PC-9 (cell line): ENCODE measurements at regions not wholly inside any gene's neighbourhood (a gene's known extent, or its start where the extent isn't known, plus 50 kb on each side); places are given as distances from the start of the nearest gene placed in this dataset.
"Not testable (repeated sequence)": the region's sequence is repeated elsewhere in the genome, so short reads cannot be mapped to it uniquely, and the experiment has no call there.

Experiments used
- BruUV-seq: library from RNA; stranded (reverse); fragments of 400-500 nt; replicated peaks from 2 replicates; lab custom pipeline; 2021; lab: Mats Ljungman, UMichigan
- CTCF ChIA-PET: fragments of 300-600 bp; sonication (Branson Sonifier 250); formaldehyde crosslinking; loops from one replicate; lab custom pipeline; 2022; ENCODE audit warnings: antibody characterized with exemption; lab: Charles Lee
- POLR2A ChIA-PET: fragments of 300-600 bp; sonication (Branson Sonifier 250); formaldehyde crosslinking; loops from one replicate; lab custom pipeline; 2022; ENCODE audit warnings: antibody characterized with exemption; ENCODE audit not compliant: unreplicated experiment; lab: Charles Lee
- DNase-seq, 2 experiments: peaks; one replicate each; pipeline versions ENCODE4 v3.0.0 to v3.0.0-alpha.2; 2015 to 2022; ENCODE audit warnings: mixed read lengths in 1 of 2
- H2AFZ ChIP-seq: fragments of 200-600 bp; sonication (generic); 2 replicates; pipeline ENCODE4 v1.8.1; 2017; ENCODE audit warnings: antibody characterized with exemption
- H3F3A ChIP-seq: fragments of 200-600 bp; sonication (generic); 2 replicates; pipeline ENCODE4 v1.8.1; 2017; ENCODE audit warnings: antibody characterized with exemption, mild to moderate bottlenecking, low read depth; ENCODE audit not compliant: insufficient read depth
- H3K27ac ChIP-seq: fragments of 200-600 bp; sonication (generic); 2 replicates; pipeline ENCODE4 v1.6.1; 2016; ENCODE audit warnings: mixed run types
- H3K27me3 ChIP-seq: fragments of 200-600 bp; sonication (generic); 2 replicates; pipeline ENCODE4 v1.6.1; 2016; ENCODE audit warnings: low read depth, mixed run types; ENCODE audit not compliant: insufficient read depth
- H3K36me3 ChIP-seq: fragments of 200-600 bp; sonication (generic); 2 replicates; pipeline ENCODE4 v1.6.1; 2016; ENCODE audit warnings: low read depth, mixed run types
- H3K4me1 ChIP-seq: fragments of 200-600 bp; sonication (generic); replicated peaks from 2 replicates; pipeline ENCODE4 v1.6.1; 2016; ENCODE audit warnings: mixed run types; ENCODE audit not compliant: insufficient read depth
- H3K4me2 ChIP-seq: fragments of 200-600 bp; sonication (generic); 2 replicates; pipeline ENCODE4 v1.6.1; 2017; ENCODE audit warnings: mixed run types
- H3K4me3 ChIP-seq: fragments of 200-600 bp; sonication (generic); 2 replicates; pipeline ENCODE4 v1.6.1; 2016; ENCODE audit warnings: mixed run types
- H3K79me2 ChIP-seq: fragments of 200-600 bp; sonication (generic); 2 replicates; pipeline ENCODE4 v1.6.1; 2017; ENCODE audit warnings: low read depth, mixed run types
- H3K9me2 ChIP-seq: fragments of 200-600 bp; sonication (generic); 2 replicates; pipeline ENCODE4 v1.8.1; 2017; ENCODE audit warnings: mild to moderate bottlenecking; ENCODE audit not compliant: insufficient read depth
- H3K9me3 ChIP-seq: fragments of 200-600 bp; sonication (generic); 2 replicates; pipeline ENCODE4 v1.8.1; 2016; ENCODE audit warnings: low read depth; ENCODE audit not compliant: insufficient read depth
- H4K20me1 ChIP-seq: fragments of 200-600 bp; sonication (generic); 2 replicates; pipeline ENCODE4 v1.8.1; 2017; ENCODE audit not compliant: insufficient read depth
- CTCF ChIP-seq: fragments of 200-600 bp; sonication (generic); conservative IDR thresholded peaks from 2 replicates; pipeline ENCODE4 v1.6.1; 2017; ENCODE audit warnings: mixed run types, antibody characterized with exemption, mild to moderate bottlenecking, moderate library complexity
- EZH2 ChIP-seq: fragments of 200-600 bp; sonication (generic); IDR thresholded peaks from 2 replicates; pipeline ENCODE4 v1.8.0; 2017; ENCODE audit warnings: antibody characterized with exemption, low read depth
- intact Hi-C: fragments of 100-400 bp; cut with micrococcal nuclease; formaldehyde crosslinking; loops from one replicate; pipeline ENCODE4 v1.10.0; 2022; ENCODE audit not compliant: unreplicated experiment

GRCh38 chr10:94150541-94151184 is 156.9 kb downstream of the PLCE1 start:
- H3K9me2 ChIP-seq, result no peaks in the 10 kb centered on the region
- no peaks in the 10 kb centered on the region for H3K27me3 ChIP-seq
- H3F3A ChIP-seq, result no peaks in the 10 kb centered on the region
- ChIA-PET CTCF (no interaction called here), POLR2A (no interaction called here)
- no peaks in the 10 kb centered on the region for H3K4me1 ChIP-seq
- H3K27ac ChIP-seq, result no peak overlapping the region
- H3K9me3 ChIP-seq, result no peaks in the 10 kb centered on the region
- H3K79me2 ChIP-seq, result no peaks in the 10 kb centered on the region
- intact Hi-C loops, result no loop called here
- H3K36me3 ChIP-seq, result no peaks in the 10 kb centered on the region
- DNase-seq, result no peak
- no peak overlapping the region for H2AFZ ChIP-seq
- BruUV-seq, result no TSS peak
- no peak overlapping the region for H3K4me3 ChIP-seq
- no peak overlapping the region for H3K4me2 ChIP-seq
- H4K20me1 ChIP-seq, result no peaks in the 10 kb centered on the region
- TF ChIP-seq EZH2 (no peak), CTCF (no peak)

- no peaks in the 10 kb centered on the region for H3K9me3 ChIP-seq
- no peak overlapping the region for H3K4me3 ChIP-seq
- H3F3A ChIP-seq, result no peaks in the 10 kb centered on the region
- no TSS peak for BruUV-seq
- POLR2A ChIA-PET, result no interaction called here
- TF ChIP-seq EZH2 (no peak), CTCF (no peak)
- no peaks in the 10 kb centered on the region for H3K4me1 ChIP-seq
- H2AFZ ChIP-seq, result no peak overlapping the region
- no peaks in the 10 kb centered on the region for H3K27me3 ChIP-seq
- CTCF ChIA-PET, result no interaction called here
- no peak for DNase-seq
- H3K36me3 ChIP-seq, result no peaks in the 10 kb centered on the region
- no peaks in the 10 kb centered on the region for H4K20me1 ChIP-seq
- intact Hi-C loops, result no loop called here
- H3K9me2 ChIP-seq, result no peaks in the 10 kb centered on the region
- no peak overlapping the region for H3K4me2 ChIP-seq
- H3K79me2 ChIP-seq, result no peaks in the 10 kb centered on the region
- H3K27ac ChIP-seq, result no peak overlapping the region
Measured at GRCh38 chr10:94155722-94156271, 162.1 kb downstream of the PLCE1 start.

- H3F3A ChIP-seq, result no peaks in the 10 kb centered on the region
- no TSS peak for BruUV-seq
- H2AFZ ChIP-seq, result no peak overlapping the region
- no peaks in the 10 kb centered on the region for H3K36me3 ChIP-seq
- POLR2A ChIA-PET, result no interaction called here
- intact Hi-C loops, result no loop called here
- no peaks in the 10 kb centered on the region for H3K4me1 ChIP-seq
- H3K27ac ChIP-seq, result no peak overlapping the region
- no peak for TF ChIP-seq CTCF
- H3K9me3 ChIP-seq, result no peaks in the 10 kb centered on the region
- H3K4me3 ChIP-seq, result no peak overlapping the region
- no peaks in the 10 kb centered on the region for H3K79me2 ChIP-seq
- H3K4me2 ChIP-seq, result no peak overlapping the region
- no peaks in the 10 kb centered on the region for H4K20me1 ChIP-seq
- CTCF ChIA-PET, result no interaction called here
- no peaks in the 10 kb centered on the region for H3K27me3 ChIP-seq
- DNase-seq, result no peak
- H3K9me2 ChIP-seq, result no peaks in the 10 kb centered on the region
Measured at GRCh38 chr10:94156453-94156852, 162.7 kb downstream of the PLCE1 start.

- peak overlapping the region; percentile 78 for H2AFZ ChIP-seq
- BruUV-seq, H3F3A ChIP-seq, H3K27ac ChIP-seq, H3K36me3 ChIP-seq, H3K4me1 ChIP-seq, H3K9me3 ChIP-seq, H3K9me2 ChIP-seq, POLR2A ChIA-PET, H3K79me2 ChIP-seq, H4K20me1 ChIP-seq, H3K27me3 ChIP-seq, intact Hi-C loops: not testable (repeated sequence)
- H3K4me2 ChIP-seq, result peak overlapping the region; percentile 72
- H3K4me3 ChIP-seq, result peak overlapping the region; percentile 54; the same call in 1 of the 2 replicates
- CTCF ChIA-PET, result interaction anchor here (0.7 kb wide), 1 partner anchor 127 kb away, joined by 4 read pairs; no protein-coding TSS in a partner anchor
- DNase-seq, result peak in 1 of 2 experiments; percentile 38
Measured at GRCh38 chr10:94165158-94165611, 171.5 kb downstream of the PLCE1 start.
